HG03442 (cell line): ENCODE measurements at regions not wholly inside any gene's neighbourhood (a gene's known extent, or its start where the extent isn't known, plus 50 kb on each side); places are given as distances from the start of the nearest gene placed in this dataset.

Source experiments
- ATAC-seq: cut with Tn5 transposase; IDR thresholded peaks from one replicate; pipeline ENCODE4 v1.9.1; 2021; ENCODE audit warnings: mild to moderate bottlenecking, moderate library complexity; ENCODE audit not compliant: unreplicated experiment

DNA sequence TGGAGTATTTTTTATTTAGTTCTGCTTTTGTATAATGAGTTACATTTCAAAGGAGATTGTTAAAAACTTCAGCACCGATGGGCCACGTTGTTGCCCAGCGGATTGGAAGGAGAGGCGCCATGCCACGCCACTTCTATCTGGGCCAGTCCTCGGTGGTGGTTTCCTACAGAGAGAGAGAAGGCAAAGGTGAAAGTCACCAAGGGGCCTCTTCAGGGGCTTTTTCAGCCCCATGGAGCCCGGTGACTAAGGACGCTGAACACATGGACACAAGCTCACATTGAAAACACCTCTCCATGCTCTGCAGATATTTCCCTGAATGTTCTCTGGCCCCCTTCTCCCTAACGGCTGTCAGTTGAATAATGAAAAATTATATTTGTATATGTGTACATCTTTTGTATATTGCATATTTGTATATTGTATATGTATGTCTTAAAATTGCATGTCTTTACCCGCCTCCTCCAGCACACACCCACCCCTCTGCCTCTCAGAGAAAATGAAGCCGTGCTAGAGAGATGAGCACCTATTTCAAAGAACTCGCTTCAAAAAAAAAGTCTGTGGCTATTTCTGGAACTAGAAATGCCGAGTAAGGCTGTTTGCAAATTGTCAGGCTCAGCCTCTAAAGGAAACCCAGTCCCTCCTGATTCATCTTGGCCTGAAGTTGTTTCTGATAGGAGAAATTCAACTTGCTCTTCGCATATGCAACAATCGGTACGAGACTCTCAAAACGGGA lies 91.9 kb upstream of the CDH4 start:
- ATAC-seq, result no peak

- no peak for ATAC-seq
Observed at GRCh38 chr20:61161726-61162390, 90.2 kb upstream of the CDH4 start.

GRCh38 chr20:61162451-61162850 lies 89.6 kb upstream of the CDH4 start:
- ATAC-seq, result no peak

- no peak for ATAC-seq
Observed at GRCh38 chr20:61163031-61163430, 89.0 kb upstream of the CDH4 start.

DNA sequence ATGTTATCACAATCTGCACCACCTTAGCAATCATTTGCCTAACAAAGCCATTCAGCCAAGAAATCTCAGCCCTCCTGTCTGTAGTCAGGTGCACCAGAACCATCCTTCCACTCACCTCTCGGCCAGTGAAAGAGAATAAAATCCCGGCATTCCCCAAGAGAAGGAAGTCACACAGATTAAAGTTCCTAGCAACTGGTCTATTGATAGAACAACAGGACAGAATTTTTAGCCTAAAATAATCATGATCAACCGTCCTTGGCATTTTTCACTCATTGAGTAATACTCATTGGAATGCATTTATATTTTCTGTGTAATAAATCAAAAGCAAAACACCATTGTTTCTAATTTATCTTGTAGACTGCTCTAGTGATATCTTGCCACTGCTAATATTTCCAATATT lies 85.7 kb upstream of the CDH4 start:
- ATAC-seq, result no peak

DNA sequence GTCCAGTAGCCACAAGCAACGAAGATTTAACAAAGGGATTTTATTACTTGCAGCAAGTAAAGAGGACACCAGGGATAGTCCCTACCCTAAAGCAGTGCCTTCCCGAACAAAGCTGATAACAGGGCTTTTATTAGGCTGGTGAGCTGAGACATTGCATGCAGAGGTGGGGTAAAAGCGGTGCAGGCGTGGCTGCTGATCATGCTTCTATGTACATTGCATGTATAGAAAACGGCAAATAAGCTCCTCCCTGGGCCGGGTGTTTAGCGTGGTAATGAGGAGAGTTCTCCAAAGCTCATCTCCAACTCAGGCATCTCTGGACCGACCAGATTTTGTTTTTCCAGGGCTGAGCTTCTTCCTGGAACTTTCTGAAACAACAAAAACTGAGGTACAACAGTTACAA lies 83.5 kb upstream of the CDH4 start:
- ATAC-seq, result no peak

DNA sequence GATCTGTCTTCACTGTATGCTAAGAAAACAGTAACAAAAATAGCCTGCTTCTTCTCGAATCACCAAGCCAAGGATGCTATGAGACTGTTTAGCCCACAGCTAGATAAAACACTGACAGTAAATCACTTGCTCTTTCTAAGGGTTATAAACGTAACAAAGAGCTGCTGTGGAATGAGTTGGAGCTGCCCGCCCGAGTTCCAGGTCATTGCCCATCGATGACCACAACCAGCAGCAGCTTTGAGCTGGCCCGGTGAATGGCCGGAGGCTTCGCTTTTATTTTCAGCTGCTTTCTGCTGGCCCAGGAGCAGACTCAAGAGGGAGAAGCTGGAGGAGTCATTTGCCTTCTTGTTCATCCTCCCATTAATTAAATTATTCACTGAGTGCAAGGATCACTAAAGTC lies 82.2 kb upstream of the CDH4 start:
- no peak for ATAC-seq

DNA sequence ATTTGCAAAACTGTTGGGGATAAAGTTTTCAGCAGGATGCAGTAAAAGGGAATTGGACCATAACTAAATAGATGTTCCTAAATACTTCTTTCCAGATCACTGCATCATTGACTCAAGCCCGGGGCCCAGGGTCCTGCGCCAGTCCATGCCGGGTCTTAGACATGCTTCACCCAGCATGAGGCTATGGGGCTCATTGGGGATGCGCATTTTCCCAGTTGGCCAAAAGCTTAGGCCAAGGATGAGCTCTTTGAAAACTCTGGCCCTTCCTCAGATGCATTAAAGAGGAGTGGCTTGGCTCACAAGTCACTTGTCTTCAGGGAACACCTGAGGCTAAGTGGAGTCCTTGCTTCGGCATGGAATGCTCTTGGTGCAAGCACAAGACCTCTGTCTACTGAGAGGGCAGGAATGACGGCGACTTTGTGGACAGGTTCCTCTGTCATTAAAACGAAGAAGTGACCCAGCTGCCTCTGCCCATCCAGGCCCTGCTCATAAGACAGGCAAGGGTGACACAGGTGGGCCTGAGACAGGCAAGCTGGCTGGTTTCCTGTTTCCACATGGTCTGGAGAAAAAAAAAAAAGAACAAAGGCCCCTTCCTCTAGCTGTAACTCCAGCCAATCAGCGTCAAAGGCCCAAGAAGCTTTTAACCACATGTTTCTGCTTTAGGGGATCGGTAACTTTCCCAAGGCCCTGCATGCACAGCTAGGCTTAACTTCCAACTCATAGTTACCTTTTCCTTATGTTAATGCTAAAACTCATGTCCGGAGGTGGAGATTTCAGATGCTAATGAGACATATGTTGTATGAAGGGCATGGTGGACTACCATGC lies 81.4 kb upstream of the CDH4 start:
- no peak for ATAC-seq

- no peak for ATAC-seq
Observed at GRCh38 chr20:61173267-61173666, 78.8 kb upstream of the CDH4 start.

DNA sequence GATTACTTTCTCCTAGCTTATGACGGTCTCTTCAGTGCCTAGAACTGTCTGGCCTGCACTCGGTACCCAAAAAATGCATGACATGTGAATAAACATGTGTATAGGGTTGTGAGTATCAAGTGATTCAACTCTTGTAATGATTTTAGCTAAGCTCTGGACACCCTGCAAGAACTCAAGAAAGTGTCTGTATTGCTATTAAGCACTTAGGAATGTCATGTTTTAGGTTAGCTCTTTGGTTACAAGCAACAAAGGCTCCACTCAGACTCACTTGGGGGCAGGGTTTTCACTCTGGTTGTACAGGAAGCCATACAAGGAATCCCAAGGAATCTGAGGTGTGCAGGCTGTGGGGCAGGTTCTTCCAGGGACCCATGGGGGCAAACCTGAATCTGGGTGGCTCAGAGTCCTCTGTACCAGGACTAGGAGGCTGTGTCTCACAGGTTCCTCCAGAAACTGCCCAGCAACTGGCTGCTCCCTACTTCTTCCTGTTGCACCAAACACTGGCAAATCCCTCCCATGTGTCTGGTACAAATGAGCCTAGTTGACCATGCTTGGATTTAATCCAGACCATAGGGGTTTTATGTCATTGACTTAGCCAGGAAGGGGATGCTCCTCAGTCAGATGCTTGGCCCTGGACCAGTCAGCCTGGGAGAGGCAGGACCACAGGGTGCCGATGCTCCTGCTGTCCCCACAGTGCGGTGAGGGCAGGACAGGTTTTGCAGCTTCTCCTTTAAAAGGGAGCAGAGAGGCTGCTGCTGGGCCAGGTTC lies 77.9 kb upstream of the CDH4 start:
- ATAC-seq, result no peak

GRCh38 chr20:61176874-61177273 lies 75.2 kb upstream of the CDH4 start:
- ATAC-seq, result no peak

GRCh38 chr20:61178551-61179071 lies 73.5 kb upstream of the CDH4 start:
- ATAC-seq, result no peak

- ATAC-seq, result no peak
Observed at GRCh38 chr20:61184194-61184593, 67.9 kb upstream of the CDH4 start.

GRCh38 chr20:61185181-61185580 lies 66.9 kb upstream of the CDH4 start:
- ATAC-seq, result no peak

GRCh38 chr20:61185841-61186601 lies 66.0 kb upstream of the CDH4 start:
- no peak for ATAC-seq

GRCh38 chr20:61186771-61187472 lies 65.1 kb upstream of the CDH4 start:
- no peak for ATAC-seq

DNA sequence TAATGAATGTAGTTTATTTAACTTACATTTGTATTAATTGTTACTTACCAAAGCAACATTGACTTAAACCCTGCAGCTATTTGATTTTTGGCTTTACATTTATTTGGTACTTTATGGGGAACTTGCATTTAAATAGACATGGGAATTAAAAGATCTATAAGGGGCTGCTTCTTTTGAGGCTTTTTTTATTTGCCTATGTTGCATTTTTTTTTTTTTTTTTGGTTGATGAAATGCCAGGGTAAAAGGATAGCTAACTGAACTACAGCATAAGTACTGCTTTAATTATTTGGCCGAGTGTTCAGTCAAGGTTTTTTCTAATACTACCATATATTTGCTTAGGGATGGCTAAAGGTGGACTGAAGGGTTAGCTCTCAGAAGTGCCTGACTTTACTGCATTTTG lies 62.5 kb upstream of the CDH4 start:
- ATAC-seq, result no peak

GRCh38 chr20:61191096-61191495 lies 61.0 kb upstream of the CDH4 start:
- ATAC-seq, result no peak

GRCh38 chr20:61192337-61192950 lies 59.6 kb upstream of the CDH4 start:
- ATAC-seq, result no peak
